Dedifferentiated amniotic fluid mesenchymal stem cell (primary cell): ENCODE measurements at regions not wholly inside any gene's neighbourhood (a gene's known extent, or its start where the extent isn't known, plus 50 kb on each side); places are given as distances from the start of the nearest gene placed in this dataset.

Source experiments
- DNase-seq: peaks from one replicate; pipeline ENCODE4 v3.0.0-alpha.2; 2016; ENCODE audit errors: extremely low spot score

DNA sequence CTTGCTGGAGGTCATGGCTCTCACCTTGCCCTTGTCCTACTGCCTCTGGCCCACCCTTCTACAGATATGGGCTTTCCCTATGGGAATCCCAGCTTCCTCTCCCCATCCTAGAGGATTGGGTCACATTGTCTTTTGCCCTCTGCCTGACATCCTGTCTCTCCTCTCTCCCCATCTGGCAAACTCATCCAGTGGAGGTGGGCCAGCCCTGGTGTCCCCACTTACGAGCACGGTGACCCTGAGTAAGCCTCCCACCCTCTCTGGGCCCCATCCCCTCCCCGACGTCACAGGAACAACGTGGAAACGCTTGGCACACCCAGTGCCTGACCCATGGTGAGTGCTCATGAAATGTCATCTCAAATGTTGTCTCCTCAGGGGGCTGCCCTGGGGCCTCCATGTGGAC lies 56.1 kb upstream of the ID3 start:
- no peak for DNase-seq

DNA sequence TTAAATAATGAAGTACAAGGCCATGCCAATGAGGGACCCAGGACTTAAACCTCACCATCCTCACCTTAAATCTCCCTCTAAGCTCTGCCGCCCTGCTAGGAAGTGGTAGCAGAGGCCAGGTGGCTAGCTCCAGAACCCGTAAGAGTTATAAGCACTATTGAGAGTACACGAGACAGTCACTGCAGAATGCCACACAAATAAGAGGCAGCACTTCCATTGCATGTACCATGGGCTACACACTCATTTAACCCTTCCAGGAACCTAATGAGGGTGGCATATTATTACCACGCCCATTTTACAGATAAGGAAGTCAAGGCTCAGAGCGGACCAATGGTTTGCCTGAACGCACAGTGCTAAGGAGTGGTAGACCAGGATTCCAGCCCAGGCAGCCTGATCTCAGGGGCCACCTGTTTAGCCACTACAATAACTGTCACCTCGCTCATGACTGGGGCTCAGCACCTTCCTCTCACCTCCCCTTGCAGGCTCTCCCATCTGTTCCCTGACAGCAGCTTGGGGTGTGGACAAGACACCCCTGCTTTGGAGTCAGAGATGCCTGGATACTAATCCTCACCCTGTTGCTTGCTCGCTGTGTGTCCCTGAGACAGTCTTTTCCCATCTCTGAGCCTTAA lies 54.8 kb upstream of the ID3 start:
- DNase-seq, result no peak

DNA sequence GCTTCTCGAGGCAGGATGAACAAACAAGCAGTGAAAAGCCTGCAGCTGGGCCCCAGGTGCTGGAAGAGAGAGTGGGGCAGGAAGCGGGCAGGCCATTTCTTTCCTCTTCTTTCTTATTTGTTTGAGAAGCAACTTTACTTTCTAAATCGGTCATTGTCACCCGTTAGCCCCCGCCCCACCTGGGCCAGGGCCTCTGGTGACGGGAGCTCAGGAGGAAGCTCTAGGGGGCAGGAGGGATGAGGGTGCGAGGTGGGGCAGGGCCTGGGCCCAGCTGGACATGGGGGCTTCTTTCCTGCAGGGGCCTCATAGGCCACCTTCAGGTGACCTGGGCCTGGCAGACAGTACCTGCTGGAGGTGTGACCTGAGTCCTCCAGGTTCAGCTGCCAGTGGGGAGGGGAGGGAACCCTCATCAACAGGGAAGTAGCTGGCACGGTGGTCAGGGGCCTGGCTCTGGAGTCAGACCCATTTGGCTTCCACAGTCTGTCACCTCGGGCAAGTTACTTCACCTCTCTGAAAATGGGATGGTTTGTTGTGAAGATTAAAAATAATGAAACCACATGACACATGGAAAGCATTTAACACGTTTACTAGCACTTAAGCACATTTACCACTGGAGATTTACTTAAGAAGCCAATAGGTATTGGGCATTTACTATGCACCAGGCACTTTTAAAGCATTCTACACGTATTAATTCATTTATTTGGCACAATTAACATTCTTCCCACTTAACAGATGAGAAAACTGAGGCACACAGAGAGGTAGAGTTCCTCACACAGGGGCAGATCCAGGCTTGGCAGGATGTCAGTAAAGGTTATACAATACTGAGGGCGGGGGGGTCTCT lies 54.1 kb upstream of the ID3 start:
- no peak for DNase-seq

DNA sequence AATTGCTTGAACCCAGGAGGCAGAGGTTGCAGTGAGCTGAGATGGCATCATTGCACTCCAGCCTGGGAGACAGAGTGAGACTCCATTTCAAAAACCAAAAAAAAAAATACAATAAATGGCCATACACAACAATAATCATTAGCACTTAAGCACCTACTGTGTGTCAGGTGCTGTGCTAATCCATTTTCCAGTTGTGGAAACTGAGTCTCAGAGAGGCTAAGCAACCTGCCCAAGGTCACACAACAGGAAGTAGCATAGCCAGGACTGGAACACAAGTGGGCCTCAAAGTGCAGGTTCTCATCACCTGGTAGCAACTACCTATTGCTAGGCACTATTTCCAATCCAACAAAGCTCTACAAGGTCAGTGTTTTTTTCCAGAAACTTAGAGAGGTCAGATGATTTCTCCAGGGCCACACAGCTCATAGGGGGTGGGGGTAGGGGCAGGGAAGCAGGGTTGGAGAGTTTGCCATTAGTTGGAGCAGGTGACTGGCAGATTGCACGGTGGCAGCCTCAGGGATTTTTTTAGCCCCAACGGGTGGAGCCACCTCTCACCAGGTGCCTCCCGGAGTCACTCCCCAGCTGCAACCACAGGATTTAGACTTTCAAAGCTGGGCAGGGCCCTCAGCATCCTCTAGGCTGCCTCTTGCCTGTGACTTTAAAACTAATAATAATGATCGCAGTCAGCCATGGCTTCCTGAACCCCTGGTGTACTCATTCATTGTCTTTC lies 52.5 kb upstream of the ID3 start:
- DNase-seq, result no peak

DNA sequence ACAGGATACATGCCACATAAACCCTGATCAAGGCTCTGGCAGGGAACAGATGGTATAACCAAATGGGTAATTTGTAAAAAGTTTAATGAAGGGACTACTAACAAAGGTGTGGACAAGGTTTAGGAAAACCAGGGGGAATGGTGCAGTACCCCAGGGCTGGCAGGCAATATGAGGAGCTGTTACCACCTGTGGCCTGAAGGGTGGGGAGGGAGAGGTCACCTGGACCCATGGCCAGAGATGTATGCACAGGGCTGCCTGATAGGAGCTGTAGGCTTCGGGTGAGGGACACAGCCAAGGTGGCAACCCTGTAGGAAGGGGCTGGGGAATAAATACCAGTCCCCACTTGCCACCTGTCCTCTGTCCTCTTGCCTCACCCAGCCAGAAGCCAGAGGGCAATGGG lies 51.4 kb upstream of the ID3 start:
- no peak for DNase-seq

DNA sequence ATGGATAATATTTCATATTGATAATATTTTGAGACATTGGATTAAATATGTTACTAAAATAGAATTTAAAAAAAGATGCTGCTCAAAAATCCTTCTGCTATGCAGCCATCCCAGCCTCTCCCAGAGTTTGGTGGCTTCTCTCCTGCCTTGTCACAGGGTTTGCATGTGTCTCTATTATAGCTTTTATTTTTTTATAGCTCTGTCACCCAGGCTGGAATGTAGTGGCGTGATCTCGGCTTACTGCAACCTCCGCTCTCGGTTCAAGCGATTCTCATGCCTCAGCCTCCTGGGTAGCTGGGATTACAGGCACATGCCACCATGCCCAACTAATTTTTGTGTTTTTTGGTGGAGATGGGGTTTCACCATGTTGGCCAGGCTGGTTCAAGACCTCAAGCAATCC lies 50.7 kb upstream of the ID3 start:
- DNase-seq, result no peak
